Frontal cortex (tissue), 3 donors: ENCODE measurements at regions not wholly inside any gene's neighbourhood (a gene's known extent, or its start where the extent isn't known, plus 50 kb on each side); places are given as distances from the start of the nearest gene placed in this dataset.

Source experiments
- DNase-seq, 2 donors: peaks; one replicate each; pipeline ENCODE4 v3.0.0; 2012; ENCODE audit warnings: low spot score in 2 of 2
- FAIRE-seq: peaks from 2 replicates; lab custom pipeline; 2012; peaks lifted over from hg19 to GRCh38; lab: Jason Lieb, UNC
- donor health status: control.
- donor health status: control.
- donor health status: control.

- FAIRE-seq = no peak
These were observed 139.5 kb downstream of the KIF18A start for GRCh38 chr11:27968461-27968860.

GRCh38 chr11:27965559-27965958, 142.4 kb downstream of the KIF18A start:
- no peak for DNase-seq
- FAIRE-seq = no peak

More at GRCh38 chr11:27968461-27968860, 139.5 kb downstream of the KIF18A start:
- no peak for DNase-seq

- DNase-seq (no peak), FAIRE-seq (no peak)
These were observed 144.6 kb downstream of the KIF18A start for GRCh38 chr11:27963370-27963769.

- FAIRE-seq = no peak
- no peak for DNase-seq
These were observed 157.8 kb downstream of the KIF18A start for GRCh38 chr11:27949951-27950738.

- DNase-seq (no peak), FAIRE-seq (no peak)
These were observed 162.6 kb downstream of the KIF18A start for GRCh38 chr11:27945348-27945747.

GRCh38 chr11:27938011-27938410, 169.9 kb downstream of the KIF18A start:
- FAIRE-seq = no peak

GRCh38 chr11:27934830-27935145, 173.2 kb downstream of the KIF18A start:
- DNase-seq (no peak), FAIRE-seq (no peak)

More at GRCh38 chr11:27938011-27938410, 169.9 kb downstream of the KIF18A start:
- no peak for DNase-seq

GRCh38 chr11:27933992-27934829, 173.7 kb downstream of the KIF18A start:
- FAIRE-seq (no peak), DNase-seq (no peak)

GRCh38 chr11:27931770-27932169, 176.2 kb downstream of the KIF18A start:
- no peak for FAIRE-seq
- DNase-seq = no peak

GRCh38 chr11:27930946-27931345, 177.0 kb downstream of the KIF18A start:
- FAIRE-seq = no peak

GRCh38 chr11:27928809-27929208, 179.1 kb downstream of the KIF18A start:
- FAIRE-seq (no peak), DNase-seq (no peak)

More at GRCh38 chr11:27930946-27931345, 177.0 kb downstream of the KIF18A start:
- DNase-seq = no peak

GRCh38 chr11:27926981-27927481, 180.9 kb downstream of the KIF18A start:
- FAIRE-seq (no peak), DNase-seq (no peak)

GRCh38 chr11:27926486-27926885, 181.5 kb downstream of the KIF18A start:
- DNase-seq = no peak
- no peak for FAIRE-seq

- DNase-seq = no peak
- FAIRE-seq = no peak
These were observed 186.5 kb downstream of the KIF18A start for GRCh38 chr11:27921472-27921871.

GRCh38 chr11:27916541-27917100, 191.3 kb downstream of the KIF18A start:
- no peak for DNase-seq
- no peak for FAIRE-seq

GRCh38 chr11:27914080-27914479, 193.9 kb downstream of the KIF18A start:
- no peak for FAIRE-seq
- DNase-seq = no peak

GRCh38 chr11:27913650-27914049, 194.3 kb downstream of the KIF18A start:
- FAIRE-seq (no peak), DNase-seq (no peak)

- DNase-seq (no peak), FAIRE-seq (no peak)
These were observed 195.0 kb downstream of the KIF18A start for GRCh38 chr11:27912916-27913315.

- FAIRE-seq (no peak), DNase-seq (no peak)
These were observed 197.6 kb downstream of the KIF18A start for GRCh38 chr11:27910186-27910931.

GRCh38 chr11:27909386-27909785, 198.6 kb downstream of the KIF18A start:
- FAIRE-seq (no peak), DNase-seq (no peak)
